MM.1S (cell line): ENCODE measurements at regions not wholly inside any gene's neighbourhood (a gene's known extent, or its start where the extent isn't known, plus 50 kb on each side); places are given as distances from the start of the nearest gene placed in this dataset.

Experiments
- EZH2 ChIP-seq: fragments of 300-600 bp; sonication (generic); optimal IDR thresholded peaks from 2 replicates; pipeline ENCODE3; 2017; ENCODE audit warnings: low read depth, mild to moderate bottlenecking, antibody characterized with exemption, low read length, mixed read lengths
- TF ChIP-seq, protein P1 (sequence below): fragments of 300-600 bp; sonication (generic); IDR thresholded peaks from 2 replicates; pipeline ENCODE4 v1.5.1; 2016; ENCODE audit warnings: antibody characterized with exemption, low read length, mixed read lengths

DNA sequence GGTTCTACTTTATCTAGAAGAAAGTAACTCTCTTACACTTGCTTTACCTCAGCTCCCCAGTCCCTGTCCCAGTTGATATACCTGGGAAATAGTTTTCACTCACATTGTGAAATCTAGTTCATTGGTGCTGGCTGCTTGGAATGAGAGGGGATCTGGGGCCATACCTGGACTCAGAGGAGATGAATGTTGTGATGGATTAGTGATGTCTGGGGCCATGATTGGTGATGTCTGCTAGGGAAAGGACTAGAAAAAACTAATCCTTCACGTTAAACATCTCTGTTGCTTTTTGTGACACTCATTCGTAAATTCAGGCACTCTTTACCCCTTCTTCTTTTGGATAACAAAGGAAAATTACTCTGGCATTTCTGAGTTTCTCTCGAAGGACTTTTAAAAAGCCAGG is 152.4 kb downstream of the RAB11FIP2 start:
- TF ChIP-seq EZH2, result no peak
- TF ChIP-seq, protein P1, sequence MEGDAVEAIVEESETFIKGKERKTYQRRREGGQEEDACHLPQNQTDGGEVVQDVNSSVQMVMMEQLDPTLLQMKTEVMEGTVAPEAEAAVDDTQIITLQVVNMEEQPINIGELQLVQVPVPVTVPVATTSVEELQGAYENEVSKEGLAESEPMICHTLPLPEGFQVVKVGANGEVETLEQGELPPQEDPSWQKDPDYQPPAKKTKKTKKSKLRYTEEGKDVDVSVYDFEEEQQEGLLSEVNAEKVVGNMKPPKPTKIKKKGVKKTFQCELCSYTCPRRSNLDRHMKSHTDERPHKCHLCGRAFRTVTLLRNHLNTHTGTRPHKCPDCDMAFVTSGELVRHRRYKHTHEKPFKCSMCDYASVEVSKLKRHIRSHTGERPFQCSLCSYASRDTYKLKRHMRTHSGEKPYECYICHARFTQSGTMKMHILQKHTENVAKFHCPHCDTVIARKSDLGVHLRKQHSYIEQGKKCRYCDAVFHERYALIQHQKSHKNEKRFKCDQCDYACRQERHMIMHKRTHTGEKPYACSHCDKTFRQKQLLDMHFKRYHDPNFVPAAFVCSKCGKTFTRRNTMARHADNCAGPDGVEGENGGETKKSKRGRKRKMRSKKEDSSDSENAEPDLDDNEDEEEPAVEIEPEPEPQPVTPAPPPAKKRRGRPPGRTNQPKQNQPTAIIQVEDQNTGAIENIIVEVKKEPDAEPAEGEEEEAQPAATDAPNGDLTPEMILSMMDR, result no peak
